Loucy (cell line): ENCODE measurements at regions not wholly inside any gene's neighbourhood (a gene's known extent, or its start where the extent isn't known, plus 50 kb on each side); places are given as distances from the start of the nearest gene placed in this dataset.

ENCODE experiments used
- EZH2phosphoT487 ChIP-seq: fragments of 200-600 bp; IDR thresholded peaks from 2 replicates; pipeline ENCODE4 v1.6.1; 2018; ENCODE audit warnings: antibody characterized with exemption, mild to moderate bottlenecking, moderate library complexity, borderline replicate concordance
- TF ChIP-seq, protein P1 (sequence below): fragments of 200-600 bp; sonication (generic); conservative IDR thresholded peaks from 2 replicates; pipeline ENCODE4 v1.5.1; 2014; ENCODE audit warnings: mild to moderate bottlenecking, antibody characterized with exemption, low read length

DNA sequence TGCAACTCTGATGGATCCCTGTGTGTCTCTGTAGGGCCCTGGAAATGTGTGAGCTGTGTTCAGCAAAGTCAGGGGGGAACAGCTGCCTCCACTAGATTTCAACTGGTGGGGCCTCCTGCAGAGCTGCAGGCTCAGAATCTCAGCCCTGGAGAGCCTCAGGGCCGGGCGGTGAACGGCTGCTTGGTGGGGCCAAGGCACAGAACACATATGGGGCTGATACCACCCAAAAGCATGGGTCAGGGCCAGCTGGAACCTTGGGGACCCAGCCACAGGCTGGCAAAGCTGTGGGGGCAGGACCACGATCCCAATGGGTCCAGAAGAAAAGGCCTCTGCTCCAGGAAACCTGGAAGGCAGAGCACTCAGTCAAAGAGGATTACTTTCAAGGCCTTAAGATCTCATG is 878.5 kb downstream of the BCL11B start:
- TF ChIP-seq, protein P1, sequence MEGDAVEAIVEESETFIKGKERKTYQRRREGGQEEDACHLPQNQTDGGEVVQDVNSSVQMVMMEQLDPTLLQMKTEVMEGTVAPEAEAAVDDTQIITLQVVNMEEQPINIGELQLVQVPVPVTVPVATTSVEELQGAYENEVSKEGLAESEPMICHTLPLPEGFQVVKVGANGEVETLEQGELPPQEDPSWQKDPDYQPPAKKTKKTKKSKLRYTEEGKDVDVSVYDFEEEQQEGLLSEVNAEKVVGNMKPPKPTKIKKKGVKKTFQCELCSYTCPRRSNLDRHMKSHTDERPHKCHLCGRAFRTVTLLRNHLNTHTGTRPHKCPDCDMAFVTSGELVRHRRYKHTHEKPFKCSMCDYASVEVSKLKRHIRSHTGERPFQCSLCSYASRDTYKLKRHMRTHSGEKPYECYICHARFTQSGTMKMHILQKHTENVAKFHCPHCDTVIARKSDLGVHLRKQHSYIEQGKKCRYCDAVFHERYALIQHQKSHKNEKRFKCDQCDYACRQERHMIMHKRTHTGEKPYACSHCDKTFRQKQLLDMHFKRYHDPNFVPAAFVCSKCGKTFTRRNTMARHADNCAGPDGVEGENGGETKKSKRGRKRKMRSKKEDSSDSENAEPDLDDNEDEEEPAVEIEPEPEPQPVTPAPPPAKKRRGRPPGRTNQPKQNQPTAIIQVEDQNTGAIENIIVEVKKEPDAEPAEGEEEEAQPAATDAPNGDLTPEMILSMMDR: no peak
- TF ChIP-seq EZH2phosphoT487: no peak
